Liver (tissue), 8 donors: ENCODE measurements at regions not wholly inside any gene's neighbourhood (a gene's known extent, or its start where the extent isn't known, plus 50 kb on each side); places are given as distances from the start of the nearest gene placed in this dataset.

Experiments
- DNase-seq: peaks from one replicate; pipeline ENCODE4 v3.0.0-alpha.2; 2017; ENCODE audit warnings: low spot score
- H3K27ac ChIP-seq, 2 donors: one replicate each; pipeline ENCODE4 v1.7.0; 2013; ENCODE audit warnings: inconsistent platforms in 2 of 2, low read length in 2 of 2, control low read depth in 1 of 2, low read depth in 1 of 2, mild to moderate bottlenecking in 1 of 2
- H3K27me3 ChIP-seq, 4 donors: one replicate each; pipeline versions ENCODE4 v1.6.1 to v1.7.0; 2013; ENCODE audit warnings: low read length in 3 of 4, inconsistent platforms in 1 of 4, mild to moderate bottlenecking in 1 of 4, moderate library complexity in 1 of 4; ENCODE audit not compliant: control insufficient read depth in 4 of 4, insufficient read depth in 4 of 4
- H3K36me3 ChIP-seq, 4 donors: one replicate each; pipeline versions ENCODE4 v1.6.1 to v1.7.0; 2013; ENCODE audit warnings: low read length in 3 of 4, mild to moderate bottlenecking in 3 of 4, low read depth in 1 of 4, moderate library complexity in 1 of 4; ENCODE audit not compliant: control insufficient read depth in 4 of 4, insufficient read depth in 3 of 4
- H3K4me1 ChIP-seq, 4 donors: one replicate each; pipeline versions ENCODE4 v1.6.1 to v1.7.0; 2013; ENCODE audit warnings: low read length in 3 of 4, mild to moderate bottlenecking in 3 of 4, moderate library complexity in 1 of 4; ENCODE audit not compliant: control insufficient read depth in 4 of 4, insufficient read depth in 4 of 4
- H3K4me3 ChIP-seq, 3 donors: one replicate each; pipeline versions ENCODE4 v1.6.1 to v1.7.0; 2013; ENCODE audit warnings: low read length in 3 of 3, control low read depth in 1 of 3, low read depth in 1 of 3, mild to moderate bottlenecking in 1 of 3
- H3K9ac ChIP-seq, 2 donors: one replicate each; pipeline ENCODE4 v1.7.0; 2013; ENCODE audit warnings: low read length in 2 of 2, mild to moderate bottlenecking in 2 of 2, moderate library complexity in 2 of 2, control low read depth in 1 of 2, low read depth in 1 of 2
- H3K9me3 ChIP-seq, 4 donors: one replicate each; pipeline versions ENCODE4 v1.6.1 to v1.7.0; 2013; ENCODE audit warnings: low read length in 3 of 4; ENCODE audit not compliant: control insufficient read depth in 4 of 4
- EGR1 ChIP-seq, 2 donors: IDR thresholded peaks; 2 replicates each; pipeline ENCODE4 v1.6.1; 2016 to 2018; ENCODE audit warnings: antibody characterized with exemption in 2 of 2, low read depth in 2 of 2
- FOXA1 ChIP-seq: IDR thresholded peaks from 2 replicates; pipeline ENCODE4 v1.6.1; 2016; ENCODE audit warnings: antibody characterized with exemption
- FOXA2 ChIP-seq: IDR thresholded peaks from 2 replicates; pipeline ENCODE4 v1.6.1; 2016; ENCODE audit warnings: antibody characterized with exemption
- GABPA ChIP-seq, 2 donors: IDR thresholded peaks in 1 of 2; conservative IDR thresholded peaks in 1 of 2; 2 replicates each; pipeline ENCODE4 v1.6.1; 2016; ENCODE audit warnings: antibody characterized with exemption in 2 of 2, mild to moderate bottlenecking in 1 of 2, moderate library complexity in 1 of 2
- HNF4A ChIP-seq, 2 donors: conservative IDR thresholded peaks; 2 replicates each; pipeline ENCODE4 v1.6.1; 2016; ENCODE audit warnings: antibody characterized with exemption in 2 of 2, mild to moderate bottlenecking in 2 of 2
- HNF4G ChIP-seq: IDR thresholded peaks from 2 replicates; pipeline ENCODE4 v1.6.1; 2016; ENCODE audit warnings: antibody characterized with exemption
- JUND ChIP-seq, 2 donors: IDR thresholded peaks; 2 replicates each; pipeline ENCODE4 v1.6.1; 2016; ENCODE audit warnings: antibody characterized with exemption in 2 of 2
- MAX ChIP-seq: IDR thresholded peaks from 2 replicates; pipeline ENCODE4 v1.6.1; 2016; ENCODE audit warnings: antibody characterized with exemption
- NR2F2 ChIP-seq: IDR thresholded peaks from 2 replicates; pipeline ENCODE4 v1.6.1; 2016; ENCODE audit warnings: antibody characterized with exemption
- RAD21 ChIP-seq, 2 donors: IDR thresholded peaks; 2 replicates each; pipeline ENCODE4 v1.6.1; 2016; ENCODE audit warnings: antibody characterized with exemption in 2 of 2, mild to moderate bottlenecking in 2 of 2
- REST ChIP-seq: IDR thresholded peaks from 2 replicates; pipeline ENCODE4 v1.6.1; 2016; ENCODE audit warnings: antibody characterized with exemption, mild to moderate bottlenecking
- RXRA ChIP-seq, 2 donors: IDR thresholded peaks; 2 replicates each; pipeline ENCODE4 v1.6.1; 2017 to 2018; ENCODE audit warnings: antibody characterized with exemption in 2 of 2, mild to moderate bottlenecking in 1 of 2
- SP1 ChIP-seq: IDR thresholded peaks from 2 replicates; pipeline ENCODE4 v1.6.1; 2018; ENCODE audit warnings: antibody characterized with exemption, mild to moderate bottlenecking
- TAF1 ChIP-seq: conservative IDR thresholded peaks from 2 replicates; pipeline ENCODE4 v1.6.1; 2016; ENCODE audit warnings: antibody characterized with exemption, mild to moderate bottlenecking
- YY1 ChIP-seq: IDR thresholded peaks from 2 replicates; pipeline ENCODE4 v1.6.1; 2016; ENCODE audit warnings: antibody characterized with exemption, mild to moderate bottlenecking
- ZBTB33 ChIP-seq: IDR thresholded peaks from 2 replicates; pipeline ENCODE4 v1.6.1; 2016; ENCODE audit warnings: antibody characterized with exemption
- WGBS: extraction: QIAGEN DNeasy Blood & Tissue Kit; methylation state at CpG from one replicate; pipeline ENCODE4 v1.1.7; 2013; 5-methylcytosine and 5-hydroxymethylcytosine counted together
- TF ChIP-seq, protein P1 (sequence below): fragments of 150-350 bp; IDR thresholded peaks from 2 replicates; pipeline ENCODE4 v1.5.1; 2017; ENCODE audit warnings: improper control_type of control experiment, low read depth, low read length; ENCODE audit not compliant: missing input control
- TF ChIP-seq, protein P2 (sequence below): IDR thresholded peaks from 2 replicates; pipeline ENCODE4 v1.6.1; 2016; ENCODE audit warnings: antibody characterized with exemption
- donor health status: healthy.
- donor health status: healthy.
- donor health status: healthy.
- donor health status: healthy.
- donor health status: healthy.

- TF ChIP-seq REST (no peak), TAF1 (no peak), MAX (no peak), NR2F2 (no peak)
Observed at GRCh38 chr3:25086721-25087120, 341.3 kb upstream of the RARB start (continued).

GRCh38 chr3:25088284-25088683 is 339.8 kb upstream of the RARB start:
- Histone ChIP-seq H3K9ac (no peak overlapping the region), H3K4me3 (no peak overlapping the region), H3K27ac (no peak overlapping the region), H3K36me3 (peaks cover 0 to 1% (median 0%) of the 10 kb centered on the region in 4 donors), H3K4me1 (no peaks in the 10 kb centered on the region), H3K27me3 (peaks cover 0 to 5% (median 0%) of the 10 kb centered on the region in 4 donors), H3K9me3 (peaks cover 0 to 4% (median under 1%) of the 10 kb centered on the region in 4 donors)
- WGBS: 69% methylated on average over 5 of the region's 5 CpGs
- TF ChIP-seq JUND (IDR thresholded peaks at IDR 0.05) (no peak), GABPA (IDR thresholded peaks at IDR 0.05 in 1 of 2, conservative IDR thresholded peaks at IDR 0.05 in 1 of 2) (no peak), FOXA1 (no peak), TAF1 (no peak), HNF4G (no peak), HNF4A (conservative IDR thresholded peaks at IDR 0.05) (no peak), EGR1 (IDR thresholded peaks at IDR 0.05; ENCODE audit: low read depth in 2 of 2) (no peak), SP1 (no peak), RXRA (IDR thresholded peaks at IDR 0.05) (no peak), FOXA2 (no peak), ZBTB33 (no peak), YY1 (no peak), RAD21 (IDR thresholded peaks at IDR 0.05) (no peak), REST (no peak)
- TF ChIP-seq, protein P1, sequence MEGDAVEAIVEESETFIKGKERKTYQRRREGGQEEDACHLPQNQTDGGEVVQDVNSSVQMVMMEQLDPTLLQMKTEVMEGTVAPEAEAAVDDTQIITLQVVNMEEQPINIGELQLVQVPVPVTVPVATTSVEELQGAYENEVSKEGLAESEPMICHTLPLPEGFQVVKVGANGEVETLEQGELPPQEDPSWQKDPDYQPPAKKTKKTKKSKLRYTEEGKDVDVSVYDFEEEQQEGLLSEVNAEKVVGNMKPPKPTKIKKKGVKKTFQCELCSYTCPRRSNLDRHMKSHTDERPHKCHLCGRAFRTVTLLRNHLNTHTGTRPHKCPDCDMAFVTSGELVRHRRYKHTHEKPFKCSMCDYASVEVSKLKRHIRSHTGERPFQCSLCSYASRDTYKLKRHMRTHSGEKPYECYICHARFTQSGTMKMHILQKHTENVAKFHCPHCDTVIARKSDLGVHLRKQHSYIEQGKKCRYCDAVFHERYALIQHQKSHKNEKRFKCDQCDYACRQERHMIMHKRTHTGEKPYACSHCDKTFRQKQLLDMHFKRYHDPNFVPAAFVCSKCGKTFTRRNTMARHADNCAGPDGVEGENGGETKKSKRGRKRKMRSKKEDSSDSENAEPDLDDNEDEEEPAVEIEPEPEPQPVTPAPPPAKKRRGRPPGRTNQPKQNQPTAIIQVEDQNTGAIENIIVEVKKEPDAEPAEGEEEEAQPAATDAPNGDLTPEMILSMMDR: no peak
- TF ChIP-seq, protein P2, sequence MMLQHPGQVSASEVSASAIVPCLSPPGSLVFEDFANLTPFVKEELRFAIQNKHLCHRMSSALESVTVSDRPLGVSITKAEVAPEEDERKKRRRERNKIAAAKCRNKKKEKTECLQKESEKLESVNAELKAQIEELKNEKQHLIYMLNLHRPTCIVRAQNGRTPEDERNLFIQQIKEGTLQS: no peak
- no peak for DNase-seq
